Calu3 (cell line): ENCODE measurements at regions not wholly inside any gene's neighbourhood (a gene's known extent, or its start where the extent isn't known, plus 50 kb on each side); places are given as distances from the start of the nearest gene placed in this dataset.
"Not testable (repeated sequence)": the region's sequence is repeated elsewhere in the genome, so short reads cannot be mapped to it uniquely, and the experiment has no call there.

Experiments used
- BruUV-seq: library from RNA; stranded (reverse); fragments of 400-500 nt; replicated peaks from 2 replicates; lab custom pipeline; 2021; lab: Mats Ljungman, UMichigan
- CTCF ChIA-PET: fragments of 300-600 bp; sonication (Branson Sonifier 250); formaldehyde crosslinking; loops from one replicate; lab custom pipeline; 2022; ENCODE audit warnings: antibody characterized with exemption; lab: Charles Lee
- DNase-seq: peaks from one replicate; pipeline ENCODE4 v3.0.0; 2022
- H3K27ac Mint-ChIP-seq: one replicate; pipeline ENCODE4 v1.8.0; 2022; ENCODE audit warnings: mixed read lengths; ENCODE audit not compliant: unreplicated experiment
- H3K27me3 Mint-ChIP-seq: one replicate; pipeline ENCODE4 v1.8.0; 2022; ENCODE audit warnings: mixed read lengths; ENCODE audit not compliant: unreplicated experiment
- H3K36me3 Mint-ChIP-seq: one replicate; pipeline ENCODE4 v1.8.0; 2022; ENCODE audit warnings: mild to moderate bottlenecking, moderate library complexity, mixed read lengths; ENCODE audit not compliant: insufficient read depth, unreplicated experiment
- H3K4me1 Mint-ChIP-seq: one replicate; pipeline ENCODE4 v1.8.0; 2022; ENCODE audit warnings: mild to moderate bottlenecking, low read depth, mixed read lengths; ENCODE audit not compliant: unreplicated experiment
- H3K4me3 Mint-ChIP-seq: one replicate; pipeline ENCODE4 v1.8.0; 2022; ENCODE audit warnings: mild to moderate bottlenecking, low read depth, moderate library complexity, mixed read lengths; ENCODE audit not compliant: unreplicated experiment
- H3K9me3 Mint-ChIP-seq: one replicate; pipeline ENCODE4 v1.8.0; 2022; ENCODE audit warnings: low read depth, mixed read lengths; ENCODE audit not compliant: unreplicated experiment
- CTCF ChIP-seq: fragments of 200-600 bp; IDR thresholded peaks from one replicate; pipeline ENCODE4 v1.8.0; 2022; ENCODE audit warnings: antibody characterized with exemption; ENCODE audit not compliant: unreplicated experiment
- intact Hi-C: fragments of 100-400 bp; cut with micrococcal nuclease; formaldehyde crosslinking; loops from one replicate; pipeline ENCODE4 v1.10.0; 2022; ENCODE audit not compliant: unreplicated experiment

GRCh38 chr5:138694146-138694545 is 59.1 kb upstream of the CTNNA1 start:
- CTCF ChIA-PET: no interaction called here
- BruUV-seq: no TSS peak
- H3K4me3 Mint-ChIP-seq: no peak overlapping the region
- H3K4me1 Mint-ChIP-seq: peaks cover 28% of the 10 kb centered on the region
- no peaks in the 10 kb centered on the region for H3K27me3 Mint-ChIP-seq
- H3K9me3 Mint-ChIP-seq: peaks cover 2% of the 10 kb centered on the region
- intact Hi-C loops: no loop called here
- no peaks in the 10 kb centered on the region for H3K36me3 Mint-ChIP-seq
- TF ChIP-seq CTCF: no peak
- no peak for DNase-seq
- no peak overlapping the region for H3K27ac Mint-ChIP-seq

- no peak for TF ChIP-seq CTCF
- CTCF ChIA-PET: no interaction called here
- H3K4me1 Mint-ChIP-seq: peaks cover 28% of the 10 kb centered on the region
- H3K27ac Mint-ChIP-seq: no peak overlapping the region
- intact Hi-C loops: no loop called here
- DNase-seq: no peak
- no peak overlapping the region for H3K4me3 Mint-ChIP-seq
- H3K9me3 Mint-ChIP-seq: peaks cover 2% of the 10 kb centered on the region
- BruUV-seq: no TSS peak
- H3K27me3 Mint-ChIP-seq: no peaks in the 10 kb centered on the region
- no peaks in the 10 kb centered on the region for H3K36me3 Mint-ChIP-seq
Measured at GRCh38 chr5:138692370-138692769, 60.9 kb upstream of the CTNNA1 start.

GRCh38 chr5:138686668-138687067 is 66.6 kb upstream of the CTNNA1 start:
- BruUV-seq: no TSS peak
- intact Hi-C loops: no loop called here
- Mint-ChIP-seq H3K27ac (no peak overlapping the region), H3K4me1 (peaks cover 13% of the 10 kb centered on the region), H3K27me3 (peaks cover 12% of the 10 kb centered on the region), H3K36me3 (no peaks in the 10 kb centered on the region), H3K4me3 (no peak overlapping the region), H3K9me3 (peaks cover 3% of the 10 kb centered on the region)
- no peak for DNase-seq
- CTCF ChIA-PET: no interaction called here
- TF ChIP-seq CTCF: no peak

GRCh38 chr5:138685193-138685745 is 68.0 kb upstream of the CTNNA1 start:
- no peak overlapping the region for H3K27ac Mint-ChIP-seq
- DNase-seq: no peak
- no peak for TF ChIP-seq CTCF
- peaks cover 12% of the 10 kb centered on the region for H3K27me3 Mint-ChIP-seq
- intact Hi-C loops: no loop called here
- H3K4me3 Mint-ChIP-seq: no peak overlapping the region
- H3K36me3 Mint-ChIP-seq: no peaks in the 10 kb centered on the region
- no TSS peak for BruUV-seq
- CTCF ChIA-PET: no interaction called here
- peaks cover 2% of the 10 kb centered on the region for H3K9me3 Mint-ChIP-seq
- peaks cover 9% of the 10 kb centered on the region for H3K4me1 Mint-ChIP-seq

GRCh38 chr5:138682462-138682861 is 70.8 kb upstream of the CTNNA1 start:
- intact Hi-C loops, H3K9me3 Mint-ChIP-seq, H3K4me3 Mint-ChIP-seq, BruUV-seq, CTCF ChIA-PET, H3K27ac Mint-ChIP-seq, H3K4me1 Mint-ChIP-seq, H3K36me3 Mint-ChIP-seq, DNase-seq: not testable (repeated sequence)
- peaks cover 12% of the 10 kb centered on the region for H3K27me3 Mint-ChIP-seq

GRCh38 chr5:138678826-138679225 is 74.4 kb upstream of the CTNNA1 start:
- Mint-ChIP-seq H3K27me3 (peaks cover 11% of the 10 kb centered on the region), H3K36me3 (peaks cover 12% of the 10 kb centered on the region), H3K4me1 (peaks cover 18% of the 10 kb centered on the region)
- H3K4me3 Mint-ChIP-seq, H3K9me3 Mint-ChIP-seq, intact Hi-C loops, H3K27ac Mint-ChIP-seq, CTCF ChIA-PET, BruUV-seq, DNase-seq: not testable (repeated sequence)
